SIG-M5 treated with dmso at 0.1 percent for 504 hours (cell line): ENCODE measurements at regions not wholly inside any gene's neighbourhood (a gene's known extent, or its start where the extent isn't known, plus 50 kb on each side); places are given as distances from the start of the nearest gene placed in this dataset.

Experiments
- DNase-seq: peaks from one replicate; lab custom pipeline; 2025; ENCODE audit not compliant: unreplicated experiment; lab: John Stamatoyannopoulos, UW

- DNase-seq, result no peak
Observed at GRCh38 chr12:82047446-82047845, 288.3 kb upstream of the PPFIA2 start.

- no peak for DNase-seq
Observed at GRCh38 chr12:82040987-82041743, 282.0 kb upstream of the PPFIA2 start.

- no peak for DNase-seq
Observed at GRCh38 chr12:82034769-82035168, 275.6 kb upstream of the PPFIA2 start.

GRCh38 chr12:82029936-82030335 lies 270.8 kb upstream of the PPFIA2 start:
- peak; percentile 9 for DNase-seq

DNA sequence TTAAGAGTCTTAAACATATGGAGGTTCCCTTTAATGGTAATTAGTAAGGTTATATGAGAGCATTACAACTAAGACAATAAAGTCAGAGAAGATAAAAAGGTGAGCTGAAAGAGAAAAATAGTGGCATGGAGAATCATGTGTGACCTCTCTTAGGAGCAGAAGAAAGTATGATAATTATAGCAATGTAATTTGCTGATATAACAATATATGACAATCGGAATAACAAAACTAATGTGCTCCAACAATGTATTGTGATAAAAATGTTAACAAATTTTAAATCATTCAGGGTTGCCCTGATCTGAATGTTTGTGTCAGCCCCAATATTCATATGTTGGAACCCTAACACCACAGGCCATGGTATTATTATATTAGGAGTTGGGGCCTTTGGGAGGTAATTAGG lies 269.6 kb upstream of the PPFIA2 start:
- DNase-seq, result no peak

- no peak for DNase-seq
Observed at GRCh38 chr12:82027612-82028011, 268.5 kb upstream of the PPFIA2 start.

GRCh38 chr12:82025462-82025861 lies 266.3 kb upstream of the PPFIA2 start:
- DNase-seq, result no peak

DNA sequence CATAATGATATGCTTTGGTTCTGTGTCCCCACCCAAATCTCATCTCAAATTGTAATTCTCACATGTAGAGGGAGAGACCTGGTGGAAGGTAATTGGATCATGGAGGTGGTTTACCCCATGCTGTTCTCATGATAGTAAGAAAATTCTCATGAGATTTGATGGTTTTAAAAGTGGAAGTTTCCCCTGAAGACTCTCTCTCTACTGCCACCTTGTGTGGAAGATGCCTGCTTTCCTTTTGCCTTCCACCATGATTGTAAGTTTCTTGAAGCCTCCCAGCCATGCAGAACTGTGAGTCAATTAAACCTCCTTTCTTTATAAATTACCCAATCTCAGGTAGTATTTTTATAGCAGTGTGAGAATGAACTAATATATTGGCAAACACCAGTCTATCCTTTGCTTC lies 260.4 kb upstream of the PPFIA2 start:
- no peak for DNase-seq

GRCh38 chr12:82015623-82016347 lies 256.6 kb upstream of the PPFIA2 start:
- DNase-seq, result no peak

GRCh38 chr12:82012176-82012575 lies 253.0 kb upstream of the PPFIA2 start:
- no peak for DNase-seq

GRCh38 chr12:82009524-82009923 lies 250.4 kb upstream of the PPFIA2 start:
- no peak for DNase-seq

GRCh38 chr12:82008251-82008650 lies 249.1 kb upstream of the PPFIA2 start:
- no peak for DNase-seq

DNA sequence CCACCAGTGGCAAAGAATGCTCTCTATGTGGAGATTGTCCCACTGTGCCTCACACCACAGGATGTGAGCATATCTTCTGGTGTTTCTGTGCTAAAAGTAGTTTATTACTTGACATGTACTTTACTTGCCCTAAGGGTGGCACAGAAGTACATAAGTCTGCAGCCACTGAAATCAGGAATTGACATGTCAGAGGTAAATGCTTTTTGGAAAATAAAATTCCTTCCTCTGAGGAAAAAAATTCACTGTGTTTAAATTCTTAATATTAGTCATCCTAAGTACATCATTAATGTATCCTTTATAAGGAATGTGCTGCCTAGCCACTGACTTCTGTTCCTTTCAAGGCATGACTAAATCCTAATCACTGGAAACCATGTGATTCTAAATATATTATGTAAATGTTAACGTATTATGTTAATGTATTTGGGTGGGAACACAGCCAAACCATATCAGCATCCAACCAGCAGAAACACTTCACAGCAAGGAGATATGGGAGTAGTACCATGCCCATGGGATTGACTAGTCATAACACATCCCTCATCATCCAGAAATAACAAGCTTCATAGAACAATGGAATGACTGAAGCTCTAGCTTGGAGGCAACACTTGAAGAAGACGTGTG lies 239.7 kb upstream of the PPFIA2 start:
- DNase-seq, result no peak

GRCh38 chr12:81992461-81992860 lies 233.3 kb upstream of the PPFIA2 start:
- DNase-seq, result peak; percentile 28

DNA sequence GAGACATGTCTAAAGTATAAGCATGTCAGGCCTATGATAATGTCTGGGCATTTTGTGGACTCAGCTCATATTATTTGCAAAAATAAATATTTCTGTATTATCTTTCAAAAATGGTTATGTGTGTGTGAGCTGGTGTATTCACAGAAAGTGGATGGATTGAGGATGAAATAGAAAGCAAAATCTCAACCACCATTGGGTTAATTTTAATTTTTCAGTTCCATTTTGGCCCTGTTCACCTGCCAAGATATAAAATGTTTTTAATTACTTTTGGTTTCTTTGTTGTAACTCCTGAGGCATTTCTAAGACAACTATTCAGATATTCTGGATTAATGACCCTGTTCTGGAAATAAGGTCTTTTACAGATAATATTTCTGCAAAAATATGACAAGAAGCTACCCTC lies 232.7 kb upstream of the PPFIA2 start:
- DNase-seq, result no peak

DNA sequence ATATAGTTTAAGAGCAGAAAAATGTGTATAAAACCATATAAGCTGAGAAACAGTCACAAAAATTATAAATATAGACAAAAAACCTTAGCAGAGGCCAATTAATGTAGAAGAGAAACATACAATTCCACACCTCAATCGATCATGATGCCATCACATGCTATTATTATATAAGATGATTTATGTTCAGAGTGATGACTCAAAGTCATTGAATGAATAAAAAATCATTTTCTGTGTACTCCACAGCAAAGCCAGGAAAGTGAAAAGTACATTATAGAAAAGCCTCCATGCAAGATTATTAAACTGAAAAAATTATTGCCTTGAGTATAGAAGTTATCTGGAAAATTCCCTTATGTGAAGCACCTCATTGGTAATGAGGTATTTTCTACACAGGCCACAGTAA lies 229.2 kb upstream of the PPFIA2 start:
- no peak for DNase-seq

GRCh38 chr12:81987371-81987770 lies 228.2 kb upstream of the PPFIA2 start:
- DNase-seq, result no peak

DNA sequence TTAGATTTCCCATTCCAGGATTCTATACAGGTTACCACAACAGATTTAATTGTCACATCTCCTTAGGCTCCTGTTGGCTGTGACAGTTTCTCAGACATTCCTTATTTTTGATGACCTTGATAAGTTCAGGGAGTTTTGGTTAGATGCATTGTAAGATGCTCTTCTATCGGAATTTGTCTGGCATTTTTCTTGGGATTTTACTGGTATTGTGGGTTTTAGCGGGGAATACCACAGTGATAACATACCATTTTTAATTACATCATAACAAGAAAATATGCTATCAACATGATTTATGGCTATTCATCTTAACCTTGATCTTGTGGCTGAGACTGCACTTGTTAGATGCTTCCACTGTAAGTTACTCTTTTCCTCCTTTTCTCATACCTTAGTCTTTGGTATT lies 217.5 kb upstream of the PPFIA2 start:
- no peak for DNase-seq

GRCh38 chr12:81974762-81975161 lies 215.6 kb upstream of the PPFIA2 start:
- DNase-seq, result no peak

DNA sequence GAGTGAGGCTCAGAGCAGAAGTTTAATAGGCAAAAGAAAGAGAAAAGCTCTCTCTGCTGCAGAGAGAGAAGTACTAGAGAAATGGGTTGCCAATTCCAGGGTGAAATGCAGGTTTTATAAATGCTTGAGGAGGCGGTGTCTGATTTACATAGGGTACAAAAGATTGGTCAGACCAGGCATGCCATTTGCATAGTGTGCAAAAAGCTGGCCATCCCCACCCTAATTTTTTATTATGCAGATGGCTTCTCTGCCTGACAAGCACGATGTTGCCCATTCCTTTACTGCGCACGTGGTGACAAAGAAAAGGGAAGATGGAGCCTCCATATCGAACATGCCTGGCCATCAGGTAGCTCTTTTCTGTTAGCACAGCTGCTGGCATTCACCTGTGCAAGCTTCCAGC lies 209.3 kb upstream of the PPFIA2 start:
- no peak for DNase-seq

DNA sequence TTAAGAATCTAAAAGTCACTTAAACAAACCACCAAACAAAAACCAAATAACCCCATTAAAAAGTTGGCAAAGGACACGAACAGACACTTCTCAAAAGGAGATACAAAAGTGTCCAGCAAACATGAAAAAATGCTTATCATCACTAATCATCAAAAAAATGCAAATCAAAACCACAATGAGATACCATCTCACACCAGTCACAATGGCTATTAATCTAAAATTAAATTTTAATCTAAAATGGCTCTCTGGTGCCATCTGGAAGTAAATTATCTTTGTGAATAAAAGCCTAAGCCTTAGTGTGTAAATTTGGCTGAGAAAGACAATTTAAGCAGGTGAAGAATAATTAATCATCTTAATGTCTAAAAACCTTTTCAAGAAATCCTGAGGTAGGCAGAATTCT lies 204.5 kb upstream of the PPFIA2 start:
- no peak for DNase-seq

GRCh38 chr12:81963026-81963425 lies 203.9 kb upstream of the PPFIA2 start:
- DNase-seq, result no peak
